ENCODE measurements at regions not wholly inside any gene's neighbourhood (a gene's known extent, or its start where the extent isn't known, plus 50 kb on each side); places are given as distances from the start of the nearest gene placed in this dataset.

GRCh38 chr1:58841455-58841854 is 57.6 kb upstream of the JUN start:
- peak in 2 of 4 experiments; percentile 8 to 38 for TF ChIP-seq CTCF (IDR thresholded peaks at IDR 0.05)
- no peak for TF ChIP-seq POLR2A (IDR thresholded peaks at IDR 0.05)
- TF ChIP-seq EP300 (IDR thresholded peaks at IDR 0.05) = no peak
- TF ChIP-seq POLR2AphosphoS5 (IDR thresholded peaks at IDR 0.05) = no peak
